GM12874 (cell line): ENCODE measurements at regions not wholly inside any gene's neighbourhood (a gene's known extent, or its start where the extent isn't known, plus 50 kb on each side); places are given as distances from the start of the nearest gene placed in this dataset.

ENCODE experiments used
- CTCF ChIP-seq: IDR thresholded peaks from 2 replicates; pipeline ENCODE4 v1.5.1; 2011; ENCODE audit warnings: low read depth, mild to moderate bottlenecking, control low read depth, low read length, moderate library complexity; ENCODE audit not compliant: insufficient read depth

- no peak for TF ChIP-seq CTCF
These were observed 1131.0 kb downstream of the AACS start for GRCh38 chr12:126196263-126196662.

GRCh38 chr12:126198516-126198915, 1133.3 kb downstream of the AACS start:
- TF ChIP-seq CTCF = no peak

- TF ChIP-seq CTCF = no peak
These were observed 1133.9 kb downstream of the AACS start for GRCh38 chr12:126198966-126199692.

GRCh38 chr12:126201981-126202537, 1136.8 kb downstream of the AACS start:
- no peak for TF ChIP-seq CTCF

- TF ChIP-seq CTCF = no peak
These were observed 1139.1 kb downstream of the AACS start for GRCh38 chr12:126204326-126204725.

GRCh38 chr12:126210026-126210425, 1144.8 kb downstream of the AACS start:
- TF ChIP-seq CTCF = no peak

GRCh38 chr12:126210448-126210847, 1145.2 kb downstream of the AACS start:
- no peak for TF ChIP-seq CTCF
